ENCODE measurements at regions not wholly inside any gene's neighbourhood (a gene's known extent, or its start where the extent isn't known, plus 50 kb on each side); places are given as distances from the start of the nearest gene placed in this dataset.
"Not testable (repeated sequence)": the region's sequence is repeated elsewhere in the genome, so short reads cannot be mapped to it uniquely, and the experiment has no call there.

- no peak for DNase-seq
Observed at GRCh38 chr12:131250951-131251315, 297.2 kb downstream of the ADGRD1 start.

- no peak for DNase-seq
Observed at GRCh38 chr12:131251336-131252101, 297.8 kb downstream of the ADGRD1 start.

GRCh38 chr12:131253376-131254026, 299.8 kb downstream of the ADGRD1 start:
- DNase-seq = no peak

GRCh38 chr12:131254374-131254773, 300.7 kb downstream of the ADGRD1 start:
- no peak for DNase-seq

- DNase-seq = peak; percentile 44
Observed at GRCh38 chr12:131258398-131258797, 304.7 kb downstream of the ADGRD1 start.

- DNase-seq = no peak
Observed at GRCh38 chr12:131260251-131260905, 306.7 kb downstream of the ADGRD1 start.

GRCh38 chr12:131260954-131261353, 307.2 kb downstream of the ADGRD1 start:
- DNase-seq = no peak

- DNase-seq = no peak
Observed at GRCh38 chr12:131261906-131262305, 308.2 kb downstream of the ADGRD1 start.

GRCh38 chr12:131263626-131264025, 309.9 kb downstream of the ADGRD1 start:
- DNase-seq = no peak

GRCh38 chr12:131264635-131265034, 310.9 kb downstream of the ADGRD1 start:
- no peak for DNase-seq

GRCh38 chr12:131266591-131267467, 313.1 kb downstream of the ADGRD1 start:
- DNase-seq = no peak

GRCh38 chr12:131267576-131267975, 313.9 kb downstream of the ADGRD1 start:
- DNase-seq = no peak

- DNase-seq = not testable (repeated sequence)
Observed at GRCh38 chr12:131268123-131268522, 314.4 kb downstream of the ADGRD1 start.

- DNase-seq = not testable (repeated sequence)
Observed at GRCh38 chr12:131268571-131268970, 314.9 kb downstream of the ADGRD1 start.

- DNase-seq = no peak
Observed at GRCh38 chr12:131269551-131269950, 315.8 kb downstream of the ADGRD1 start.

- peak; percentile 95 for DNase-seq
Observed at GRCh38 chr12:131269977-131270376, 316.3 kb downstream of the ADGRD1 start.

- no peak for DNase-seq
Observed at GRCh38 chr12:131271724-131272123, 318.0 kb downstream of the ADGRD1 start.

GRCh38 chr12:131272283-131272814, 318.6 kb downstream of the ADGRD1 start:
- DNase-seq = not testable (repeated sequence)

- no peak for DNase-seq
Observed at GRCh38 chr12:131273291-131273845, 319.7 kb downstream of the ADGRD1 start.

- DNase-seq = no peak
Observed at GRCh38 chr12:131274061-131274460, 320.4 kb downstream of the ADGRD1 start.

- no peak for DNase-seq
Observed at GRCh38 chr12:131274906-131275305, 321.2 kb downstream of the ADGRD1 start.

GRCh38 chr12:131275824-131276223, 322.1 kb downstream of the ADGRD1 start:
- DNase-seq = no peak
